DND-41 (cell line): ENCODE measurements at regions not wholly inside any gene's neighbourhood (a gene's known extent, or its start where the extent isn't known, plus 50 kb on each side); places are given as distances from the start of the nearest gene placed in this dataset.

ENCODE experiments used
- ATAC-seq: fragments of 200-7000 bp; cut with Tn5 transposase; 3 replicates; pipeline ENCODE4 v1.9.1; 2021; ENCODE audit warnings: low read depth; ENCODE audit not compliant: insufficient read depth
- DNase-seq: peaks from one replicate; pipeline ENCODE4 v3.0.0-alpha.2; 2020
- H2AFZ ChIP-seq: 2 replicates; pipeline ENCODE4 v1.6.0; 2012; ENCODE audit warnings: low read depth, low read length
- H3K27ac ChIP-seq: 2 replicates; pipeline ENCODE4 v1.5.1; 2012; ENCODE audit warnings: low read length, inconsistent platforms
- H3K27me3 ChIP-seq: fragments of 200-600 bp; sonication (generic); 2 replicates; pipeline ENCODE4 v1.6.0; 2012; ENCODE audit warnings: low read length, mild to moderate bottlenecking, inconsistent platforms; ENCODE audit not compliant: insufficient read depth, poor library complexity
- H3K36me3 ChIP-seq: 2 replicates; pipeline ENCODE4 v1.5.1; 2012; ENCODE audit warnings: low read length, inconsistent platforms; ENCODE audit not compliant: insufficient read depth
- H3K4me1 ChIP-seq: 2 replicates; pipeline ENCODE4 v1.5.1; 2012; ENCODE audit warnings: mild to moderate bottlenecking, low read length; ENCODE audit not compliant: insufficient read depth
- H3K4me2 ChIP-seq: 2 replicates; pipeline ENCODE4 v1.6.0; 2012; ENCODE audit warnings: mild to moderate bottlenecking, moderate library complexity, low read length, inconsistent platforms; ENCODE audit not compliant: insufficient read depth
- H3K4me3 ChIP-seq, 2 experiments: fragments of 200-600 bp in 1 of 2; shearing (Covaris generic) in 1 of 2; 2 replicates each; pipeline ENCODE4 v1.5.1; 2012 to 2016; ENCODE audit warnings: inconsistent platforms in 2 of 2, low read length in 2 of 2, mild to moderate bottlenecking in 2 of 2, low read depth in 1 of 2, moderate library complexity in 1 of 2
- H3K79me2 ChIP-seq: 2 replicates; pipeline ENCODE4 v1.6.0; 2012; ENCODE audit warnings: low read length, inconsistent platforms; ENCODE audit not compliant: insufficient read depth
- H3K9ac ChIP-seq: 2 replicates; pipeline ENCODE4 v1.6.0; 2012; ENCODE audit warnings: low read depth, mild to moderate bottlenecking, inconsistent platforms, low read length, moderate library complexity
- H3K9me3 ChIP-seq: 2 replicates; pipeline ENCODE4 v1.5.1; 2012; ENCODE audit warnings: low read length, moderate library complexity, mild to moderate bottlenecking, inconsistent platforms; ENCODE audit not compliant: insufficient read depth, severe bottlenecking
- H4K20me1 ChIP-seq: 2 replicates; pipeline ENCODE4 v1.6.0; 2012; ENCODE audit warnings: low read length; ENCODE audit not compliant: insufficient read depth
- EZH2 ChIP-seq: IDR thresholded peaks from 3 replicates; pipeline ENCODE4 v1.6.1; 2012; ENCODE audit warnings: borderline replicate concordance, low read depth, mild to moderate bottlenecking, moderate library complexity, low read length, inconsistent platforms; ENCODE audit not compliant: severe bottlenecking
- TF ChIP-seq, protein P1 (sequence below): IDR thresholded peaks from 2 replicates; pipeline ENCODE4 v1.5.1; 2012; ENCODE audit warnings: borderline replicate concordance, low read length, moderate library complexity, mild to moderate bottlenecking; ENCODE audit not compliant: poor library complexity, severe bottlenecking; ENCODE audit errors: extremely low read depth

DNA sequence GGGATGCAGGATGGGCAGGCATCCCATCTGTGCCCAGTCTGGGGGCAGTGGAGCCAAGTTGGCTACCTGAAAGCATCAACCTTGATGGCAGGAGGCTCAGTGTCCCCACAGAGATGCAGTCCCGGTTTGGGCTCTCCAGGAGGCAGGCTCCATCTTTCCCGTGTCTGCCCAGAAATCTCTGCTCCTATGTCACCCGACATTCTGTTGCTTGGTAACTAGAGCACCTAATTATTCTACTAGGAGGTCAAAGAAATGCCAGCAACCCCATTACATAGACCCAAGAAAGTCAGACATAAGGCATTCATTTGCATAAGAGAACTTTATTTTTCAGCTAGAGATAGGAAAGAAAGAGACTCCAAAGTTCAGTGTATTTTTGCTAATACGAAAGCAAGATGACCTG is 100.3 kb upstream of the BACE2 start:
- Histone ChIP-seq H3K79me2 (no peaks in the 10 kb centered on the region), H3K9me3 (no peaks in the 10 kb centered on the region), H3K9ac (no peak overlapping the region), H3K27ac (no peak overlapping the region), H2AFZ (no peak overlapping the region), H3K27me3 (peaks cover 20% of the 10 kb centered on the region), H3K4me3 (no peak overlapping the region), H3K4me1 (no peaks in the 10 kb centered on the region), H3K4me2 (no peak overlapping the region), H4K20me1 (no peaks in the 10 kb centered on the region), H3K36me3 (no peaks in the 10 kb centered on the region)
- TF ChIP-seq, protein P1, sequence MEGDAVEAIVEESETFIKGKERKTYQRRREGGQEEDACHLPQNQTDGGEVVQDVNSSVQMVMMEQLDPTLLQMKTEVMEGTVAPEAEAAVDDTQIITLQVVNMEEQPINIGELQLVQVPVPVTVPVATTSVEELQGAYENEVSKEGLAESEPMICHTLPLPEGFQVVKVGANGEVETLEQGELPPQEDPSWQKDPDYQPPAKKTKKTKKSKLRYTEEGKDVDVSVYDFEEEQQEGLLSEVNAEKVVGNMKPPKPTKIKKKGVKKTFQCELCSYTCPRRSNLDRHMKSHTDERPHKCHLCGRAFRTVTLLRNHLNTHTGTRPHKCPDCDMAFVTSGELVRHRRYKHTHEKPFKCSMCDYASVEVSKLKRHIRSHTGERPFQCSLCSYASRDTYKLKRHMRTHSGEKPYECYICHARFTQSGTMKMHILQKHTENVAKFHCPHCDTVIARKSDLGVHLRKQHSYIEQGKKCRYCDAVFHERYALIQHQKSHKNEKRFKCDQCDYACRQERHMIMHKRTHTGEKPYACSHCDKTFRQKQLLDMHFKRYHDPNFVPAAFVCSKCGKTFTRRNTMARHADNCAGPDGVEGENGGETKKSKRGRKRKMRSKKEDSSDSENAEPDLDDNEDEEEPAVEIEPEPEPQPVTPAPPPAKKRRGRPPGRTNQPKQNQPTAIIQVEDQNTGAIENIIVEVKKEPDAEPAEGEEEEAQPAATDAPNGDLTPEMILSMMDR, result no peak
- TF ChIP-seq EZH2, result no peak
- no peak for ATAC-seq
- DNase-seq, result no peak

DNA sequence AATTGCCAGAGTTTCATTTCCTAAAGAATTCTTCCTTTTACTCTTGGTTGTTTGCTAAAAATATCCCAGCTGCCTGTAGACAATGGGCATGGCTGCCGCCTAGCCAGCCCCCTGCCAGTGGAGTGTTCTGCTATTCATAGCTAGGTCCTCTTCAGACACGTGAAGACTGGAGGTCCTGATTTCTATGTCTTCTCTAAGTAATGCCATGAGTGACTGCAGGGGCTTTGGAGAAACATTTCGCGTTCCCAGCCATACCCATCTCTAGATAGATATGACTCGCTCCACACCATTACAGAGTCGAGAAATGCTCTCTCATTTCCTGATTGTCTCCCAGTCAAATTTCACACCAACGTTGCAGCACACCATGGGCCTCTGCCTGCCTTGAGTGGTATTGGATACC is 99.5 kb upstream of the BACE2 start:
- DNase-seq (no peak), ATAC-seq (no peak)
- Histone ChIP-seq H3K4me1 (no peaks in the 10 kb centered on the region), H3K4me2 (no peak overlapping the region), H3K27ac (no peak overlapping the region), H4K20me1 (no peaks in the 10 kb centered on the region), H3K79me2 (no peaks in the 10 kb centered on the region), H3K4me3 (no peak overlapping the region), H3K36me3 (no peaks in the 10 kb centered on the region), H3K9me3 (no peaks in the 10 kb centered on the region), H2AFZ (no peak overlapping the region), H3K9ac (no peak overlapping the region), H3K27me3 (peaks cover 20% of the 10 kb centered on the region)
- TF ChIP-seq, protein P1, result no peak
- no peak for TF ChIP-seq EZH2

DNA sequence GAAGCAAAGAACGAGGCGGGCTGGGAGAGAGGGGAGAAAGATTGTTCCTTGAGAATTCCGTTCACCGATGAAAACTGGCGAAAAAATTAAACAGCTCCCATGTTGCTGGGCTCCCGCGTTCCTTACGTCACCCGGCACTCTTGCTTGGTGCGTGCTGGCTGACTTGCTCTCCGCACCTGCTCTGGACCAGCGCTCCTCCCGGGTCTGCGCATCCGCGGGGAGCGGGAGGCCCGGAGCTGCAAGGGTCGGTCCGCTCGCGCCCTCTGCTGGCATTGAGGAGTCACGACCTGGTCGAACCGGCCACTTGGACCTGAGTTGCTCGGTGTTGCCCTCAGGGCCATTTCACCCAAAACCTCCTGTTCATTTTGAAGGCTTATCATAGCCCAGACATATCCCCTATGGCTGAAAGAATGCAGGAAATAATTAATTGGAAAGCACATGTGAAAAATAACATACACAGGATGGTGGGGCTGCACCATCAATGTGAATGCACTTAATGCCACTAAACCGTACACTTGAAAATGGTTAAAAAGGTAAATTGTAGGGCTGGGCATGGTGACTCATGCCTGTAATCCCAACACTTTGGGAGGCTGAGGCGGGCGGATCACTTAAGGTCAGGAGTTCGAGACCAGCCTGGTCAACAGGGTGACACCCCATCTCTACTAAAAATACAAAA is 98.9 kb upstream of the BACE2 start:
- H3K9ac ChIP-seq, result no peak overlapping the region
- no peak overlapping the region for H3K27ac ChIP-seq
- no peaks in the 10 kb centered on the region for H3K4me1 ChIP-seq
- H3K4me3 ChIP-seq, result no peak overlapping the region
- no peaks in the 10 kb centered on the region for H3K79me2 ChIP-seq
- no peak overlapping the region for H3K4me2 ChIP-seq
- ATAC-seq (peak; percentile 33; the same call in 1 of the 3 replicates), DNase-seq (peak; percentile 41)
- H3K27me3 ChIP-seq, result peaks cover 20% of the 10 kb centered on the region
- H3K9me3 ChIP-seq, result no peaks in the 10 kb centered on the region
- H2AFZ ChIP-seq, result no peak overlapping the region
- H4K20me1 ChIP-seq, result no peaks in the 10 kb centered on the region
- TF ChIP-seq EZH2, result no peak
- TF ChIP-seq, protein P1, result peak; percentile 68
- no peaks in the 10 kb centered on the region for H3K36me3 ChIP-seq

DNA sequence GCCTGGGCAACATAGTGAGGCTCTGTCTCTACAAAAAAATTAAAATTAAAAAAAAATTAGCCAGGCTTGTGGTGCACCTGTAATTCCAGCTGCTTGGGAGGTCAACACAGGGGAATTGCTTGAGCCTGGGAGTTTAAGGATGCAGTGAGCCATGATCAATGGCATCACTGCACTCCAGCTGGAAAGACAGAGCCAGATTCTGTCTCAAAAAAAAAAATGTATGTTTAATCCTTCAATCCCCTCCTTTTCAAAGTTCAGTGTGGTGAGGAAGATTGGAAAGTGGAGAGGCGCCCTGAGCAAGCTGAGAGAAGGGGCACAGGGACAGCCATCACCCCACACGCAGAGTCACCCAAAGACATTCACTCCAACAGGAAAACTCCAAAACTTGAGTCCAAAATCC is 97.7 kb upstream of the BACE2 start:
- Histone ChIP-seq H3K4me2 (no peak overlapping the region), H3K27me3 (peaks cover 20% of the 10 kb centered on the region), H3K9me3 (no peaks in the 10 kb centered on the region), H3K36me3 (no peaks in the 10 kb centered on the region), H3K9ac (no peak overlapping the region), H4K20me1 (no peaks in the 10 kb centered on the region), H3K79me2 (no peaks in the 10 kb centered on the region), H3K4me3 (no peak overlapping the region), H3K4me1 (no peaks in the 10 kb centered on the region), H3K27ac (no peak overlapping the region), H2AFZ (no peak overlapping the region)
- TF ChIP-seq EZH2, result no peak
- TF ChIP-seq, protein P1, result no peak
- ATAC-seq (no peak), DNase-seq (no peak)
